ENCODE measurements at regions not wholly inside any gene's neighbourhood (a gene's known extent, or its start where the extent isn't known, plus 50 kb on each side); places are given as distances from the start of the nearest gene placed in this dataset.

DNA sequence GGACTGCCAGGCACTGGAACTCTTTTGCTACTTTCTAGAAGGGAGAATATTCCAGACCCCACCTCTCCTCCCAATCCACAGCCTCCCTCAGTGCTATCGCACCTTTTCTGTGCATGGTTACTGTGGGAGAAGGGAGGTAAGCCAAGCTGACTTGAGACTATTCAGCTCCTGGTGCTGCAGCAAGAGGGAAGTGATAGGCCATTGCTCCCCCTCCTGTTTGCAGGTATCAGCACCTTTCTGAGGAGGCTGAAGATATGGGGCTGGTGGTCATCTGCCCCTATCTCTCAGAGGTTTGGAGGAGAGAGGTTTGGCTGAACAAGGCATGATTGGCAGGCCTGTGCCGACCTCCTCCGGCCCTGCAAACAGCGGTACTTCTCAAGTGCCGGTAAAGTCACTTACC is 103.3 kb upstream of the GATB start:
- TF ChIP-seq POLR2A (IDR thresholded peaks at IDR 0.05; ENCODE audit: low read depth, low read length) (no peak), POLR2AphosphoS5 (IDR thresholded peaks at IDR 0.05; ENCODE audit: low read depth, low read length) (no peak)

Measured in GM12891 (cell line).